Retinal pigment epithelial cell (primary cell): ENCODE measurements at regions not wholly inside any gene's neighbourhood (a gene's known extent, or its start where the extent isn't known, plus 50 kb on each side); places are given as distances from the start of the nearest gene placed in this dataset.
"Not testable (repeated sequence)": the region's sequence is repeated elsewhere in the genome, so short reads cannot be mapped to it uniquely, and the experiment has no call there.

Source experiments
- DNase-seq: peaks from one replicate; pipeline ENCODE4 v3.0.0-alpha.2; 2010; ENCODE audit warnings: low read depth
- H3K4me3 ChIP-seq: 2 replicates; pipeline ENCODE4 v1.5.1; 2011; ENCODE audit warnings: mild to moderate bottlenecking, low read length, control low read depth, moderate library complexity
- CTCF ChIP-seq: conservative IDR thresholded peaks from 2 replicates; pipeline ENCODE4 v1.5.1; 2011; ENCODE audit warnings: low read depth, low read length, control low read depth, inconsistent platforms

- no peak for DNase-seq
- TF ChIP-seq CTCF = no peak
- H3K4me3 ChIP-seq = no peak overlapping the region
These were observed 51.7 kb upstream of the MYO10 start for GRCh38 chr5:16987776-16988175.

- DNase-seq, H3K4me3 ChIP-seq: not testable (repeated sequence)
These were observed 54.9 kb upstream of the MYO10 start for GRCh38 chr5:16990817-16991520.

GRCh38 chr5:16992006-16992405 lies 55.9 kb upstream of the MYO10 start:
- no peak for TF ChIP-seq CTCF
- H3K4me3 ChIP-seq = no peak overlapping the region
- no peak for DNase-seq

GRCh38 chr5:16992444-16992843 lies 56.4 kb upstream of the MYO10 start:
- DNase-seq = no peak
- TF ChIP-seq CTCF = no peak
- no peak overlapping the region for H3K4me3 ChIP-seq

- H3K4me3 ChIP-seq = no peak overlapping the region
- DNase-seq = no peak
- TF ChIP-seq CTCF = no peak
These were observed 58.5 kb upstream of the MYO10 start for GRCh38 chr5:16994565-16994964.

- DNase-seq = no peak
- TF ChIP-seq CTCF = no peak
- no peak overlapping the region for H3K4me3 ChIP-seq
These were observed 59.3 kb upstream of the MYO10 start for GRCh38 chr5:16995372-16995771.

- H3K4me3 ChIP-seq = no peak overlapping the region
- peak; percentile 90 for DNase-seq
- TF ChIP-seq CTCF = no peak
These were observed 64.3 kb upstream of the MYO10 start for GRCh38 chr5:17000291-17000939.
